ENCODE measurements at regions not wholly inside any gene's neighbourhood (a gene's known extent, or its start where the extent isn't known, plus 50 kb on each side); places are given as distances from the start of the nearest gene placed in this dataset.

DNA sequence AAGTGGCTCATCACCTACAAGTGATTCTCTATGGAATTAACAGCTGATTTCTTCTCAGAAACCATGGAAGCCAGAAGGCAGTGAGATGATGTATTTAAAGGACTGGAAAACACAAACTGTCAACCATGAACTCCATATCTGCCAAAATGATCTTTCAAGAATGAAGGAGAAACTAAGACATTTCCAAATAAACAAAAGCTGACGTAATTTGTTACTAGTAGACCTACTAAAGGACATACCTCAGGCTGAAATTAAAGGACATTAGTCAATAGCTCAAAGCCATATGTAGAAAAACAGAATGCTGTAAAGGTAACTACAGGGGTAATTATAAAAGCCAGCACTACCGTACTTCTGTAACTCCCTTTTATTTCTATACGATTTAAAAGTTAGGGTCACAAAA is 129.4 kb upstream of the TMEM45B start:
- no peak for TF ChIP-seq CTCF (IDR thresholded peaks at IDR 0.05; ENCODE audit: low read depth, low read length)
- TF ChIP-seq POLR2A (IDR thresholded peaks at IDR 0.05; ENCODE audit: extremely low read depth, insufficient read length): no peak
- no peak for TF ChIP-seq MYC (IDR thresholded peaks at IDR 0.05; ENCODE audit: low read depth, low read length)
- TF ChIP-seq, protein P1, sequence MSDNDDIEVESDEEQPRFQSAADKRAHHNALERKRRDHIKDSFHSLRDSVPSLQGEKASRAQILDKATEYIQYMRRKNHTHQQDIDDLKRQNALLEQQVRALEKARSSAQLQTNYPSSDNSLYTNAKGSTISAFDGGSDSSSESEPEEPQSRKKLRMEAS (IDR thresholded peaks at IDR 0.05; ENCODE audit: low read depth, low read length): no peak

Data from NB4 (cell line).